T47D (cell line): ENCODE measurements at regions not wholly inside any gene's neighbourhood (a gene's known extent, or its start where the extent isn't known, plus 50 kb on each side); places are given as distances from the start of the nearest gene placed in this dataset.

ENCODE experiments used
- DNase-seq, 2 experiments: peaks; one replicate each; pipeline versions ENCODE4 v3.0.0 to v3.0.0-alpha.2; 2011 to 2012; ENCODE audit warnings: low read depth in 1 of 2, low spot score in 1 of 2
- JUND ChIP-seq: IDR thresholded peaks from 2 replicates; pipeline ENCODE4 v1.6.1; 2012; ENCODE audit warnings: low read depth
- in situ Hi-C: cut with HindIII; loops from 2 replicates; pipeline ENCODE4 v1.10.0; 2016; ENCODE audit warnings: low sequenced_read_pairs, low pct_unique_long_range_greater_than_20kb

- DNase-seq: peak in 1 of 2 experiments; percentile 26
- TF ChIP-seq JUND: peak; percentile 53
- in situ Hi-C loops: no loop called here
These were observed 188.3 kb upstream of the PALMD start for GRCh38 chr1:99457381-99458165.

GRCh38 chr1:99461499-99461898, 184.4 kb upstream of the PALMD start:
- no peak for DNase-seq
- TF ChIP-seq JUND: no peak
- in situ Hi-C loops: no loop called here

- in situ Hi-C loops: no loop called here
- DNase-seq: no peak
- no peak for TF ChIP-seq JUND
These were observed 181.2 kb upstream of the PALMD start for GRCh38 chr1:99464738-99465137.

GRCh38 chr1:99465176-99465900, 180.6 kb upstream of the PALMD start:
- peak in 1 of 2 experiments; percentile 25 for DNase-seq

GRCh38 chr1:99467645-99468044, 178.3 kb upstream of the PALMD start:
- in situ Hi-C loops: no loop called here
- TF ChIP-seq JUND: no peak
- no peak for DNase-seq

More at GRCh38 chr1:99465176-99465900, 180.6 kb upstream of the PALMD start:
- TF ChIP-seq JUND: peak; percentile 13; the same call in 1 of the 2 replicates
- in situ Hi-C loops: no loop called here

- no peak for TF ChIP-seq JUND
These were observed 176.4 kb upstream of the PALMD start for GRCh38 chr1:99469550-99469971.

GRCh38 chr1:99472893-99473292, 173.0 kb upstream of the PALMD start:
- DNase-seq: no peak
- no peak for TF ChIP-seq JUND
- in situ Hi-C loops: no loop called here

More at GRCh38 chr1:99469550-99469971, 176.4 kb upstream of the PALMD start:
- in situ Hi-C loops: no loop called here
- DNase-seq: no peak

- in situ Hi-C loops: no loop called here
- DNase-seq: no peak
- TF ChIP-seq JUND: no peak
These were observed 171.5 kb upstream of the PALMD start for GRCh38 chr1:99474350-99474893.

- no peak for DNase-seq
- TF ChIP-seq JUND: no peak
- in situ Hi-C loops: no loop called here
These were observed 169.9 kb upstream of the PALMD start for GRCh38 chr1:99476058-99476457.

GRCh38 chr1:99481391-99481996, 164.4 kb upstream of the PALMD start:
- no peak for TF ChIP-seq JUND
- DNase-seq: peak in 1 of 2 experiments; percentile 70
- in situ Hi-C loops: no loop called here

GRCh38 chr1:99482286-99482685, 163.6 kb upstream of the PALMD start:
- no peak for DNase-seq
- in situ Hi-C loops: no loop called here
- TF ChIP-seq JUND: no peak

GRCh38 chr1:99482750-99483149, 163.2 kb upstream of the PALMD start:
- in situ Hi-C loops: no loop called here
- no peak for TF ChIP-seq JUND
- DNase-seq: no peak
